Uterus (tissue), 2 donors: ENCODE measurements at regions not wholly inside any gene's neighbourhood (a gene's known extent, or its start where the extent isn't known, plus 50 kb on each side); places are given as distances from the start of the nearest gene placed in this dataset.

Source experiments
- POLR2A ChIP-seq, 2 donors: fragments of 450-650 bp; IDR thresholded peaks; one replicate each; pipeline ENCODE4 v1.6.1; 2016; ENCODE audit warnings: antibody characterized with exemption in 2 of 2, mild to moderate bottlenecking in 1 of 2, moderate library complexity in 1 of 2
- TF ChIP-seq, protein P1 (sequence below), 4 experiments: fragments of 200-600 bp in 2 of 4; fragments of 450-650 bp in 2 of 4; sonication (generic) in 2 of 4; IDR thresholded peaks; one replicate each; pipeline ENCODE4 v1.5.1; 2016 to 2019; ENCODE audit warnings: antibody characterized with exemption in 4 of 4, mild to moderate bottlenecking in 2 of 4, moderate library complexity in 1 of 4

DNA sequence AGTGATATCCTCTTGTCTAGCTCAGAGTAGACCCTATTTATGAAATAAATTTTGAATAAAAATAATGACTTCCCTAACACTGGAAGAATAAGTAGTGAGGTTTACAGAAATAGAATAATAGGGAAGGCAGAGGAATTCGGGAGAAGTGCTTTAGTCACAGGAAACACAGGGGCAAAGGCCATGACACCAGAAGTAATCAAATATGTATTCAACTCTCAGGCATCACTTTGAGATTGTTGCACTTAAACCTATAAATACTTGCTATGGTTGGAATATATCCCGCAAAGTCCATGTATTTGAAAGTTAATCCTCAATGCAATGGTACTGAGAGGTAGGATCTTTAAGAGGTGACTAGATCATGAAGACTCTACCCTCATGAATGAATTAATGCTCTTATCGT is 166.8 kb downstream of the YIPF5 start:
- TF ChIP-seq, protein P1, sequence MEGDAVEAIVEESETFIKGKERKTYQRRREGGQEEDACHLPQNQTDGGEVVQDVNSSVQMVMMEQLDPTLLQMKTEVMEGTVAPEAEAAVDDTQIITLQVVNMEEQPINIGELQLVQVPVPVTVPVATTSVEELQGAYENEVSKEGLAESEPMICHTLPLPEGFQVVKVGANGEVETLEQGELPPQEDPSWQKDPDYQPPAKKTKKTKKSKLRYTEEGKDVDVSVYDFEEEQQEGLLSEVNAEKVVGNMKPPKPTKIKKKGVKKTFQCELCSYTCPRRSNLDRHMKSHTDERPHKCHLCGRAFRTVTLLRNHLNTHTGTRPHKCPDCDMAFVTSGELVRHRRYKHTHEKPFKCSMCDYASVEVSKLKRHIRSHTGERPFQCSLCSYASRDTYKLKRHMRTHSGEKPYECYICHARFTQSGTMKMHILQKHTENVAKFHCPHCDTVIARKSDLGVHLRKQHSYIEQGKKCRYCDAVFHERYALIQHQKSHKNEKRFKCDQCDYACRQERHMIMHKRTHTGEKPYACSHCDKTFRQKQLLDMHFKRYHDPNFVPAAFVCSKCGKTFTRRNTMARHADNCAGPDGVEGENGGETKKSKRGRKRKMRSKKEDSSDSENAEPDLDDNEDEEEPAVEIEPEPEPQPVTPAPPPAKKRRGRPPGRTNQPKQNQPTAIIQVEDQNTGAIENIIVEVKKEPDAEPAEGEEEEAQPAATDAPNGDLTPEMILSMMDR (IDR thresholded peaks at IDR 0.05), result no peak
- TF ChIP-seq POLR2A (IDR thresholded peaks at IDR 0.05), result no peak
